Embryonic facial prominence (tissue), 1 donor: ENCODE measurements at regions not wholly inside any gene's neighbourhood (a gene's known extent, or its start where the extent isn't known, plus 50 kb on each side); places are given as distances from the start of the nearest gene placed in this dataset.

Source experiments
- DNase-seq: peaks from one replicate; pipeline ENCODE4 v3.0.0-alpha.2; 2016; ENCODE audit errors: extremely low spot score

- DNase-seq = no peak
Observed at GRCh38 chr14:83988275-83988674, 1541.7 kb upstream of the FLRT2 start.

DNA sequence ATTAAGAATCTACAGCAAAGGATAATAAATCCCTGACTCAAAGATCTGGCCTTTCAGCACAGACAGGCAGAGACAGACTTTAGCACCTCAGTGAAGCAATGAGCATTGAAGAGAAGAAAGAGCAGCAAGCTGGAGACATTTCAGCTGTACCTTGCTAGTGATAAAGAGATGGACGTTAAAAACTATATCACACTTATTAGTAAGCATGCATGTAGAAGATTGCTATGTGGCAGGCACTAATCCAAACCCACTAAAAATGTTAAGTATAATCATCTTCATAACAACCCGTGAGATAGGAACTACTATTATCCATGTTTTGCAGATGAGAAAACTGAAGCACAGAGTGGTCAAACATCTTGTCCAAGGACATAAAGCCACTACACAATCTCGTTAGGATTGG, 1538.3 kb upstream of the FLRT2 start:
- no peak for DNase-seq

DNA sequence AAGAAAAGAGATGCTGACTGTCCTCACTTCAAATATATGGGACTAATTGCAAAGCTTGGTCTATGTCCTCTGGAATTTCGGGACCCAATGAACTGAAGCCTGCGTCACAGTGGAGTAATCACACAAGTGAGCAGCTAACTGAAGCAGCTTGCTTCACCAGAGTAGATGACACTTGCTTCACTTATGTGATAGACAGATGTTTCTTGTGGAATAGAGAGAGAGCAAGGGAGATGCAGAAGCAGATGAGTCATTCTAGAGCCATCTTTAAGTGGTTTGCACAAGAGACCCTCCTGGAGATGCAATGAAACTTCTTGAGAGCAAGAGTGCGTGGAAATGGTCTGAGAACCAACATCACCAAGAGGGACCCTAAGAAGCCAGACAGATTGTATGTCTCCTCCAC, 1537.1 kb upstream of the FLRT2 start:
- DNase-seq = no peak

DNA sequence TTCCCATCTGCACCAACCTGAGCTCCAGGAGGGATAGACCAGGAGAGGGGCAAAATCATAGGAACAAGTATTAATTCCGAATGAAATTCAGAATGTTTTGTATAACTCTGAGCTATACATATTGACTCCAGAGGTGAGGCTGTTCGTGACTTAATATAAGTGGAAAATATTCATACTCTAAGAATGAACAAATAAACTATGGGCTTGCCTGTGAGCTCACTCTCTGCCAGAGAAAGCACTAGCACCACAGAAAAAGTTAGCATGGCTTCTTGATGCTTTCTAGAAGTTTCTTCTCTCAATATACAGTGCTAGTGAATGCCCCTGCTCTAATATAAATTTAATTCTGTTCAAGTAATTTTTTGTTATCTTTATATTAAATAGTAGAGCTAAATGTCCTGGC, 1536.4 kb upstream of the FLRT2 start:
- no peak for DNase-seq

GRCh38 chr14:83994020-83994419, 1535.9 kb upstream of the FLRT2 start:
- DNase-seq = no peak

DNA sequence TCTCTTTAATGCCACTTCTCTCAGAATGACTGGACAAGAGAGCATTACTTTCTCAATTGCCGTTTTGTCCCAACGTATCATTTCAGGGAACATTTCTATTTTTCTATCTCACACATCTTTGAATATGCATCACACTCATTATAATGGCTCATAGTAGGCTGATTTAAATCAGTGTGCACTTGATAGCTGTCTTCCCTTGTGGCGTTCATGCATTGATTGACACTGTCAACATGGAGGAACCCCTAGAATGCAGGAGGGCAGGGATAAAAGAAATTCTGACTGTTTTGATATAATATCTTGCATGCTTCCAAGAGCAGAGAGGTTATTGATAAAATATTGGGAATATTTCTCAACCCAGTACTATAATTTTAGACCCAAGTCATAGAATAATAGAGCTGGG, 1528.9 kb upstream of the FLRT2 start:
- DNase-seq = no peak

DNA sequence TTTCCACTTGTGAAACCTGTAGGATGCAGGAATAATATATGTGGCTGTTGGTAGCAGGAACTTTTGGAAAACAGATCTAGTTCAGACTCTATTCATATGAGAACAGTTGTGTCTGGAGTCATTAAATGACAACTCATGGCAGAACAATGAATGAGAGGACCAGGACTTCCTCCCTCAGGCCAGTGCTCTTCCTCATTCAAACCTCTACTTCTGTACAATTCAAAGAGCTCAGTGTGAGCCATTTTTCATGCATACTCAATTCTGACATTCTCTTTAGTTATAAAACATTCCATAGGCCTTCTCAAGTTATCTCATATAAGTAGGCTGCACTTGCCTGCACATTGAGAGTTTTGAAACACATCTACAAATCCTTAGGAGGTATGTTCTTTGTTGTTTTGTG, 1526.6 kb upstream of the FLRT2 start:
- DNase-seq = no peak

- no peak for DNase-seq
Observed at GRCh38 chr14:84006643-84007155, 1523.2 kb upstream of the FLRT2 start.

DNA sequence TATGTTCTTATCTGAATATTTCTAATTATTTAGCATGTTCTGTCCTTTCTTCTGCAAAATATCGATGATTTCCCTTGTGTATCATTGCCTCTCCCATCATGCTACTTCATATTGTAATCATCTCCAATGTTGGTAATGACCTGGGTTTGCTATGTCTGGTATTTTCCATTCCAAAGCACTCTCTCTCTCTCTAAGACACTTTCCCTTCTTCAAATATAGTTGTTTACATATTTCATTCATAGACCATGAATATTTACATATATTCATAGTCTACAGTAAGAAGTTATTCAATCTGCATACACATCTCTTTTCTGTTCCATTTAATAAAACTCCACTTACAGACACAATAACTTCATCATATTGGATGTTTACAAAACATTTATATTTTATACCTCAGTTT, 1516.5 kb upstream of the FLRT2 start:
- DNase-seq = no peak

- DNase-seq = no peak
Observed at GRCh38 chr14:84017495-84017894, 1512.4 kb upstream of the FLRT2 start.

DNA sequence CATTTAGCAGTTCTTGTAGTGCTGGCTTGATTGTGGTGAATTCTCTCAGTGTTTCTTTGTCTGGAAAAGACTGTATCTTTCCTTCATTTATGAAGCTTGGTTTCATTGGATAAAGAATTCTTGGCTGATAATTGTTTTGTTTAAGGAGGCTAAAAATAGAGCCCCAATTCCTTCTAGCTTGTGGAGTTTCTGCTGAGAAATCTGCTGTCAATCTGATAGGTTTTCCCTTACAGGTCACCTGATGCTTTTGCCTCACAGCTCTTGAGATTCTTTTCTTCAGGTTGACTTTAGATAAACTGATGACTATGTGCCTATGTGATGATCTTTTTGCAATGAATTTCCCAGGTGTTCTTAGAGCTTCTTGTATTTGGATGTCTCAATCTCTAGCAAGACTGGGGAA, 1508.5 kb upstream of the FLRT2 start:
- no peak for DNase-seq

GRCh38 chr14:84024231-84024820, 1505.6 kb upstream of the FLRT2 start:
- DNase-seq = no peak

DNA sequence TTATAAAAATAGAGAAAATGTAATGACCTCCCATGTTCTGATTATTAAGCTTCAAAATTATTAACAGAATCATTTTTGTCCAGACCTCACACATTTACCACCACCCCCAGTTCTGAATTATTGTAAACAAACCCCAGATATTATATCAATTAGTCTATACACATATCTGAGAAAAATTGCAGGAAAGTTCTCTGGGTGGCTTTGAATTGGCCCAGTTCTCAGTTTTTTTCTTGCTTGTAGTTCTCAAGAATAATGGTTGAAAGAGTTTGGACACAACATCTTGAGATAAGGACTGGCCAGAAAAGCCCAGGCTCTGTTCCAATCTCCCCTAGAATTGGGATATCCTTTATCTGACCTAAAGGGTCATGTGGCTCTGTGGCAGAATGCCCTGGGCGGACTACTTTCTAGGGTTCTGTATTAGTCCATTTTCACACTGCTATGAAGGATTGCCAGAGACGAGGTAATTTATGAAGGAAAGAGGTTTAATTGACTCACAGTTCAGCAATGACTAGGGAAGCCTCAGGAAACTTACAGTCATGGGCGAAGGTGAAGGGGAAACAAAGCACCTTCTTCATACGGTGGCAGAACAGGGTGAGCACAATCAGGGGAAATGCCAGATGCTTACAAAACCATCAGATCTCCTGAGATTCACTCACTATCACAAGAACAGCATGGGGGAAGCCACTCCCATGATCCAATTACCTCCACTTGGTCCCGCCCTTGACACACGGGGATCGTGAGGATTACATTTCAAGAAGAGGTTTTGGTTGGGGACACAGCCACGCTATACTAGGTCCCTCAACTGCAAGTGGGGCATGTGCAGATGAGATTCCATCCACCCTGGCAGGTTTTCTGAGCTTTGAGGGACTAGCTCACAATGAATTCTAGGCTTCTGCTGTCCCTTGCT, 1504.6 kb upstream of the FLRT2 start:
- DNase-seq = no peak

DNA sequence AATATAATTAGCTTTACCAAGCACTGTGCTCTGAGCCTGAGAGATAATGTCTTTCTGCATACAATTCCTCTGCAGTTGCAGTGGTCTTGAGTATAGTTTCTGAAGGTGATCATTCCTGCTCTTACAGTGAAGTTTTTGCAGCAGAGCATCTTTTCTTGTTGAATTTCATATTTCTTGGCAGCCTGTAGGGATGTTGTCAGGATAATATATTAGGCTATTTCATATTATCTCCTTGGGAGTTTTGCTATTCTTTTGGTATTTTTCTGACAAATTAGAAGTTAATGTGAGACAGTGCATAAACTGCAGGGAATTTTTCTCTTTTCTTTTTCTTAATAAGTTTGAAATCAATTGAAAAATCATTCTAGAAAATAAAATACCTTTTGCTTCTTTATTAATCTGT, 1502.6 kb upstream of the FLRT2 start:
- DNase-seq = no peak

DNA sequence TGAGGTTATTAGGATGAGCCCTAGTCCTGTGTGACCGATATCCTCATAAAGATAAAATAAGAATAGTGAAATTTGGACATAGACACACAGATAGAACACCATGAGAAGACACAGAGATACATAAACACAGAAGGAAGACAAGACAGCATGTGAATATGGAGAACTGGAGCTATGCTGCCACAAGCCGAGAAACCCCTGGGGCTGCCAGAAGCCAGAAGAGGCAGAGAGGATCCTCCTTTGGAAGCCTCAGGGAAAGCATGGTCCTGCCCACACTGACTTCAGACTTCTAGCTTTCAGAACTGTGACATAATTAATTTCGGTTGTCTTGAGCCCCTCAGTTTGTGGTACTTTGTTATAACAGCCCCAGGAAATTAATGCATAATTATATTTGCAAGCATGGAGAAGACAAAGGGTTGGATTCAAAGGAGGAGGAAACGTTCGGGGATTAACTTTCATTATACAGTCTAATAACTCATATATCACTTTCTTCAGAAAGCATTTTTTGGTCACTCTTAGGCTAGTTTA, 1501.8 kb upstream of the FLRT2 start:
- no peak for DNase-seq

DNA sequence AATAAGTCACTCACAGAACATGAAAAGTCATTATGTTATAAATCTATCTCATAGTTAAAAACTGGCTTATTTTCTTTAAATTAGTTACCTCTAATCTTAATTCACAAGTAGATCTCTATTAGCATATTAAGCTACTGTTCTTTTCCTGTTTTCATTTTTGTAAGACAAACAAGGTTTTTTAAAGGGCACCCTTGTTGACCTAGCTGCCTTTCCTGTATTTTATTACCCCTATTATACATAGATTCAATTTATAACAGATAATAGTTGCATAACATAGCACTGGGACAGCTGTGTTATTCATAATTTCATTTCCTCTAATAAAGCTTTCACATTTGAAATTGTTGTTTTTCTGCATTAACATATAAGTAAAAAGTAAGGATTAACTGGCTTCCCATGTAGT, 1500.7 kb upstream of the FLRT2 start:
- no peak for DNase-seq

DNA sequence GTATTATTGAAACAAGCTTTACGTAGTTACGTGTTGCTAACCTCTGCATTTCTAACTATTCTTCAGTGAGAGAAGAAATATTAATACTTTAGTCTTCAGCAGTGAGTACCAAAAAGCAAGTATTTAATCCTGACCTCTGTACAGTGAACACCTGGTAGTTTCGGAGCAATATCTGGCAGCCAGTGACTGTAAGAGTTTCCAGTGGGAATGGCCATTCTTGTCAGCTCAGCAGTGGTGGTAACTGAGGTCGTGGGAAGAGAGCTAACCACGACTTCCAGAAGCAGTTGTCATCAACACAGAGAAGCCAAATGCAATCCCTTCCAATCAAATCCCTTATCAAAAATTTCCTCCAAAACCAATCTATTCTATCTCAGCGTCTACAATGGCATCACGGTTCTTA, 1500.2 kb upstream of the FLRT2 start:
- DNase-seq = no peak

GRCh38 chr14:84036840-84037239, 1493.1 kb upstream of the FLRT2 start:
- DNase-seq = no peak

DNA sequence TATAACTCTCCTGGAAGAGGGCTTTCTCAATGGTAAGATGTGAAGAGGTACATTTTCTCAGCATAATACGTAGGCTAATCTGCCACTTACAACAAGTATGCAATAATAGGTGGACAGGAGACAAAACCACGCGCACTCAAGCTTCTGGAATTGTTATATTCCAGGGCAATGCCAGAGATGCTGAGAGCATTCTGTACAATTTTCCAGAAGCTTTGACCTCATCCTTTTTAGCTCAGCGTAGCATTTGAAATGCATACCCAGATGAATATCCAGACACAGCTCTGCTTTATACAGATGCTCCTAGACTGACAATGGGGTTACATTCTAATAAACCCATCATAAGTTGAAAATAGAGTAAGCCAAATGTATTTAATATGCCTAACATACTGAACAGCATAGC, 1492.4 kb upstream of the FLRT2 start:
- no peak for DNase-seq

- no peak for DNase-seq
Observed at GRCh38 chr14:84040101-84040500, 1489.8 kb upstream of the FLRT2 start.

GRCh38 chr14:84041421-84041820, 1488.5 kb upstream of the FLRT2 start:
- no peak for DNase-seq

- no peak for DNase-seq
Observed at GRCh38 chr14:84042992-84043391, 1487.0 kb upstream of the FLRT2 start.
